PFSK-1 (cell line): ENCODE measurements at regions not wholly inside any gene's neighbourhood (a gene's known extent, or its start where the extent isn't known, plus 50 kb on each side); places are given as distances from the start of the nearest gene placed in this dataset.

Experiments used
- FOXP2 ChIP-seq: optimal IDR thresholded peaks from 2 replicates; pipeline ENCODE3; 2011; ENCODE audit warnings: borderline replicate concordance, control low read depth, inconsistent platforms; ENCODE audit not compliant: insufficient read depth; ENCODE audit errors: extremely low read length, extremely low read depth
- POLR2AphosphoS5 ChIP-seq: IDR thresholded peaks from 2 replicates; pipeline ENCODE4 v1.6.1; 2012; ENCODE audit warnings: low read depth, mild to moderate bottlenecking, control low read depth, low read length, moderate library complexity
- REST ChIP-seq, 2 experiments: IDR thresholded peaks; 2 replicates each; pipeline versions ENCODE4 v1.6.1 to v1.8.0; 2011 to 2012; ENCODE audit warnings: low read depth in 2 of 2, low read length in 2 of 2, control low read depth in 1 of 2, inconsistent platforms in 1 of 2, mild to moderate bottlenecking in 1 of 2, moderate library complexity in 1 of 2; ENCODE audit not compliant: insufficient read depth in 1 of 2
- SIN3A ChIP-seq: IDR thresholded peaks from 2 replicates; pipeline ENCODE4 v1.6.1; 2012; ENCODE audit warnings: mild to moderate bottlenecking, low read length, moderate library complexity, borderline replicate concordance; ENCODE audit not compliant: insufficient read depth
- TAF1 ChIP-seq: IDR thresholded peaks from 2 replicates; pipeline ENCODE4 v1.6.1; 2012; ENCODE audit warnings: low read length, control low read depth, borderline replicate concordance; ENCODE audit not compliant: insufficient read depth

- TF ChIP-seq TAF1 (no peak), REST (IDR thresholded peaks at IDR 0.05; ENCODE audit: insufficient read depth in 1 of 2, low read depth in 2 of 2, low read length in 2 of 2) (no peak), SIN3A (no peak), FOXP2 (no peak), POLR2AphosphoS5 (no peak)
Measured at GRCh38 chr17:15103785-15104184, 161.3 kb downstream of the PMP22 start.

GRCh38 chr17:15101175-15101574 lies 164.0 kb downstream of the PMP22 start:
- TF ChIP-seq FOXP2 = no peak
- TF ChIP-seq SIN3A = no peak
- no peak for TF ChIP-seq TAF1
- TF ChIP-seq POLR2AphosphoS5 = no peak
- no peak for TF ChIP-seq REST (IDR thresholded peaks at IDR 0.05; ENCODE audit: insufficient read depth in 1 of 2, low read depth in 2 of 2, low read length in 2 of 2)

- TF ChIP-seq POLR2AphosphoS5 (no peak), SIN3A (no peak), TAF1 (no peak), REST (IDR thresholded peaks at IDR 0.05; ENCODE audit: insufficient read depth in 1 of 2, low read depth in 2 of 2, low read length in 2 of 2) (no peak), FOXP2 (no peak)
Measured at GRCh38 chr17:15096511-15096910, 168.6 kb downstream of the PMP22 start.

GRCh38 chr17:15095935-15096334 lies 169.2 kb downstream of the PMP22 start:
- TF ChIP-seq SIN3A (no peak), FOXP2 (no peak), POLR2AphosphoS5 (no peak), TAF1 (no peak), REST (IDR thresholded peaks at IDR 0.05; ENCODE audit: insufficient read depth in 1 of 2, low read depth in 2 of 2, low read length in 2 of 2) (no peak)

- no peak for TF ChIP-seq TAF1
- no peak for TF ChIP-seq FOXP2
- TF ChIP-seq REST (IDR thresholded peaks at IDR 0.05; ENCODE audit: insufficient read depth in 1 of 2, low read depth in 2 of 2, low read length in 2 of 2) = no peak
- no peak for TF ChIP-seq POLR2AphosphoS5
- TF ChIP-seq SIN3A = no peak
Measured at GRCh38 chr17:15092762-15093161, 172.4 kb downstream of the PMP22 start.
